ENCODE measurements at regions not wholly inside any gene's neighbourhood (a gene's known extent, or its start where the extent isn't known, plus 50 kb on each side); places are given as distances from the start of the nearest gene placed in this dataset.

GRCh38 chr1:42033629-42034028 is 114.9 kb upstream of the HIVEP3 start:
- H3K79me2 ChIP-seq (ENCODE audit: insufficient read depth, low read length) = no peaks in the 10 kb centered on the region
- no peak overlapping the region for H3K4me2 ChIP-seq (ENCODE audit: low read length)
- no peak overlapping the region for H3K27ac ChIP-seq (ENCODE audit: low read depth, low read length, poor library complexity, severe bottlenecking)
- no peaks in the 10 kb centered on the region for H3K36me3 ChIP-seq (ENCODE audit: insufficient read depth, low read length)
- no peak for TF ChIP-seq CTCF (IDR thresholded peaks at IDR 0.05; ENCODE audit: low read length)
- TF ChIP-seq EZH2 (IDR thresholded peaks at IDR 0.05; ENCODE audit: borderline replicate concordance, low read length) = no peak
- no peak overlapping the region for H3K4me3 ChIP-seq (ENCODE audit: low read depth, low read length, poor library complexity, severe bottlenecking)
- H3K9me2 ChIP-seq (ENCODE audit: low read depth, low read length) = no peaks in the 10 kb centered on the region
- H3K9ac ChIP-seq (ENCODE audit: low read length) = no peak overlapping the region
- no peaks in the 10 kb centered on the region for H3K9me3 ChIP-seq (ENCODE audit: low read length)
- H3K4me1 ChIP-seq (ENCODE audit: insufficient read depth, low read length, severe bottlenecking) = peaks cover 8% of the 10 kb centered on the region
- H4K20me1 ChIP-seq (ENCODE audit: insufficient read depth, low read length) = no peaks in the 10 kb centered on the region
- H3F3A ChIP-seq (ENCODE audit: insufficient read depth, low read length) = no peaks in the 10 kb centered on the region
- H3K27me3 ChIP-seq (ENCODE audit: insufficient read depth, low read length) = peaks cover 15% of the 10 kb centered on the region; the same call in 1 of the 2 replicates
- no peak overlapping the region for H2AFZ ChIP-seq (ENCODE audit: low read length)

- no peaks in the 10 kb centered on the region for H3K79me2 ChIP-seq (ENCODE audit: insufficient read depth, low read length)
- H3K9ac ChIP-seq (ENCODE audit: low read length) = no peak overlapping the region
- no peaks in the 10 kb centered on the region for H3K4me1 ChIP-seq (ENCODE audit: insufficient read depth, low read length, severe bottlenecking)
- H3K4me2 ChIP-seq (ENCODE audit: low read length) = no peak overlapping the region
- H3K4me3 ChIP-seq (ENCODE audit: low read depth, low read length, poor library complexity, severe bottlenecking) = no peak overlapping the region
- H4K20me1 ChIP-seq (ENCODE audit: insufficient read depth, low read length) = no peaks in the 10 kb centered on the region
- no peak overlapping the region for H3K27ac ChIP-seq (ENCODE audit: low read depth, low read length, poor library complexity, severe bottlenecking)
- no peaks in the 10 kb centered on the region for H3F3A ChIP-seq (ENCODE audit: insufficient read depth, low read length)
- no peak overlapping the region for H2AFZ ChIP-seq (ENCODE audit: low read length)
- no peaks in the 10 kb centered on the region for H3K36me3 ChIP-seq (ENCODE audit: insufficient read depth, low read length)
- 0 out of 2 replicates have a peak, but pooled peaks cover 2% of the 10 kb centered on the region for H3K9me3 ChIP-seq (ENCODE audit: low read length)
- no peaks in the 10 kb centered on the region for H3K27me3 ChIP-seq (ENCODE audit: insufficient read depth, low read length)
- TF ChIP-seq CTCF (IDR thresholded peaks at IDR 0.05; ENCODE audit: low read length) (no peak), EZH2 (IDR thresholded peaks at IDR 0.05; ENCODE audit: borderline replicate concordance, low read length) (no peak)
- H3K9me2 ChIP-seq (ENCODE audit: low read depth, low read length) = no peaks in the 10 kb centered on the region
Measured at GRCh38 chr1:42017730-42018129, 99.0 kb upstream of the HIVEP3 start.

- Histone ChIP-seq H3F3A (ENCODE audit: insufficient read depth, low read length) (no peaks in the 10 kb centered on the region), H3K4me3 (ENCODE audit: low read depth, low read length, poor library complexity, severe bottlenecking) (no peak overlapping the region), H3K27ac (ENCODE audit: low read depth, low read length, poor library complexity, severe bottlenecking) (no peak overlapping the region), H3K4me2 (ENCODE audit: low read length) (no peak overlapping the region), H4K20me1 (ENCODE audit: insufficient read depth, low read length) (no peaks in the 10 kb centered on the region), H3K36me3 (ENCODE audit: insufficient read depth, low read length) (no peaks in the 10 kb centered on the region), H3K9ac (ENCODE audit: low read length) (no peak overlapping the region), H3K4me1 (ENCODE audit: insufficient read depth, low read length, severe bottlenecking) (no peaks in the 10 kb centered on the region), H2AFZ (ENCODE audit: low read length) (no peak overlapping the region), H3K9me2 (ENCODE audit: low read depth, low read length) (no peaks in the 10 kb centered on the region), H3K79me2 (ENCODE audit: insufficient read depth, low read length) (no peaks in the 10 kb centered on the region), H3K27me3 (ENCODE audit: insufficient read depth, low read length) (no peaks in the 10 kb centered on the region), H3K9me3 (ENCODE audit: low read length) (0 out of 2 replicates have a peak, but pooled peaks cover 2% of the 10 kb centered on the region)
- TF ChIP-seq EZH2 (IDR thresholded peaks at IDR 0.05; ENCODE audit: borderline replicate concordance, low read length) (no peak), CTCF (IDR thresholded peaks at IDR 0.05; ENCODE audit: low read length) (no peak)
Measured at GRCh38 chr1:42017259-42017658, 98.5 kb upstream of the HIVEP3 start.
